A549 (cell line): ENCODE measurements at regions not wholly inside any gene's neighbourhood (a gene's known extent, or its start where the extent isn't known, plus 50 kb on each side); places are given as distances from the start of the nearest gene placed in this dataset.

ENCODE experiments used
- JUNB ChIP-seq: fragments of >200 bp; sonication (Bioruptor Twin); formaldehyde crosslinking; IDR thresholded peaks from 2 replicates; pipeline ENCODE4 v1.6.1; 2016
- NR3C1 ChIP-seq: fragments of >200 bp; sonication (Bioruptor Twin); formaldehyde crosslinking; IDR thresholded peaks from 3 replicates; pipeline ENCODE4 v1.6.1; 2017

GRCh38 chr13:21282065-21282464 lies 105.6 kb downstream of the MRPL57 start:
- TF ChIP-seq NR3C1: no peak
- TF ChIP-seq JUNB: no peak
